Amygdala (tissue), 56 donors: ENCODE measurements at regions not wholly inside any gene's neighbourhood (a gene's known extent, or its start where the extent isn't known, plus 50 kb on each side); places are given as distances from the start of the nearest gene placed in this dataset.
"Not testable (repeated sequence)": the region's sequence is repeated elsewhere in the genome, so short reads cannot be mapped to it uniquely, and the experiment has no call there.

Experiments used
- DNase-seq, 56 donors: peaks; one replicate each; lab custom pipeline; 2025; lab: John Stamatoyannopoulos, UW

DNA sequence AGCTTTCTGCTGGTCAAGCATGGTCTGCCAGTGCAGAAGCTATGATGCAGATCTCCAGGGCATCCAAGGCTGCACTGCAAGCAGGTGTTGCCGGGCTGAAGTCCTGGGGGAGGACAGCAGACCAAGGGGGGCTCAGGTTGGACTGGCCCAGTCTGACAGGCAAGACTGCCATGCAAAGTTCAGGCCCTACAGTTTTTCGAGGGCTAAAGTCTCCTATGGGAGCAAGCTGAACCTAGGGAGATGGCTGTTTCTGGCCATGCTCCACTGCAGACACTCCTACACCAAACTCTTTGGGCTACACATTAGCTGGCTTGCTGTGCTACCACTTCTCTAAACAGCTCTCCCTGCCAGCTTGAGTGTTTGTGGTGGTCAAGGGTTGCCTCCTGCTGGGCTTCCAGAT lies 130.0 kb upstream of the SYNCRIP start:
- DNase-seq, result no peak

DNA sequence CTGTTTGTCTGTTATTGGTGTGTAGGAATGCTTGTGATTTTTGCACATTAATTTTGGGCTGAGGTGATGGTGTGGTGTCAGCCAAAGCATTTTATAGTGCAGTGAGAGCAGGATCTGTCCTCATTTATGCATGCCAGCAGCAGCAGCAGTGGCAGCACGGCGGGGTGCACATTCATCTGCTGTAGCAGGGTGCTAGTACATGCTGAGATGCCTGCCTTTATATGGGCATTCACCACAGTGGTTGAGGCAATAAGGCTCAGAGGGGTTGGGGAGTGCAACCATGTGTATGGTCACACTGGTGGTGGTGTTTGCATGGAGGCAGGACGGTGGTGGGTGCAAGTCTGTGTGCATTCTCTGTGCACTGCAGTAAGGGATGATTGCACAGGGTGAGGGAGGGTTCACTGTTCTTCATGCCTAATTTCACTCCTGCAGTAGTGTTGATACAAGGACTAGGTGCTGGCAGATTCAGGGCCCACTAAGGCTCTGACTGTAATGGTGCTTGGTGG lies 129.3 kb upstream of the SYNCRIP start:
- no peak for DNase-seq

DNA sequence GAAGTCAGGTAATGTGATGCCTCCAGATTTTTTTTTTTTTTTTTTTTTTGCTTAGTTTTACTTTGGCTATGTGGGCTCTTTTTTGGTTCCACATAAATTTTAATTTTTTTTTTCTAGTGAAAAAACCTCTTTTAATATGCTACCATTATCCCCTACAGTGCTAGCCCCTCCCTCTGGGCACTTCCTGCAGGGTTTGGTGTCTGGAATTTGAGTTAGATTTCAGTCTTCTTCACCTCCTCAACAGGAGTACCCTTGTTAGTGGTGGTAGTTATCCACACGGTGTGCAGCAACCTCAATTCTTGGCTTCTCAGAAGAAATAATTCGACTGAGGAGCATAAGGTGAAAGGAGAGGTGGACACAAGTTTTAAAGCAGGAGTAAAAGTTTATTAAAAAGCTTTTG lies 128.8 kb upstream of the SYNCRIP start:
- no peak for DNase-seq

DNA sequence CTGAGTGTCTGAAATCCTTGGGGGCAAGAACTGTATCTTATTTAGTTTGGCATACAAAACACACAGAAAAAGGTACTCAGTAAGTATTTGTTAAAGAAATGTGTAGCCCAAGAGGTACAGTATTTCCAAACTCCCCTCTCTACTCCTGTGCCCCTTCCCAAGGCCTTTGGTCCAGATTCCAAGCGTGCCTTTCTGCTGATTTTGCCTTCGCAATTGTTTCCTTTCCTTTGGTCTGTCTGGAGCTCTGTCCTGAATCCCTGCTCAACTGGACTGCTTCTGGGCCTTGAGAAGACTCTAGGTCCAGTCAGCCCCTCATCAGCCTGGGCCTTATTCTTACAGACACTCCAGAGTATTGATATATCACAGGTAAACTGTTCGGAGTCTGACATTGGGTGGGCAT lies 122.2 kb upstream of the SYNCRIP start:
- no peak for DNase-seq

DNA sequence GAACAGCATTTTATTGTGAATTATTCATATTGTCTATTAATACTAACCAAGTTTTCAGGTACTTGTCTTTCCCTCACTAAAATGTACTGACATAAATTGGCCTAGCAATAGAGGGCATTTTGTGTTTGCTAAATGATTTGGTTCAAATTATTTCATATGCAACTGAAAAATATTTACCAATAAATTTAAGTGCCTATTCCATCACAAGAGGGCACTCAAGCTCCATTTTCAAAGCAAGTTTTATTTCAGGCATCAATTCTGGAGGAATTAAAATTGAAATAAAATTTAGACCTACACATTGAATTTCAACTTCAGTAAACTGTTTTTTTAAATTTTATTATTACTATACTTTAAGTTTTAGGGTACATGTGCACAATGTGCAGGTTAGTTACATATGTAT lies 114.3 kb upstream of the SYNCRIP start:
- DNase-seq, result peak in 1 of 56 donors; percentile 2

DNA sequence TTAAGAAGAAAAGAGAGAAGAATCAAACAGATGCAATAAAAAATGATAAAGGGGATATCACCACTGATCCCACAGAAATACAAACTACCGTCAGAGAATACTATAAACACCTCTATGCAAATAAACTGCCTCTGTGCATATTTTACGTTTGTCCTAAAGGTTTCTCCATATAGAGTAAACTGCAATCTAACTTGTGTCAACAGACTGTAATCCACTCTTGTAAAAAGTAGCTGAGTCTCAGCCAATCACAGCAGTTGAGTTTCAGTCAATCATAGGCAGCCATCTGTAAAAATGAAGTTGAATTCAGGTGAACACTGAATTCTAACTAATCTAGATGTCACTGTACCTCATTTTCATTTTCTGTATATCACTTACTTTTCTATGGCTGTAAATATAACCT lies 112.2 kb upstream of the SYNCRIP start:
- no peak for DNase-seq

DNA sequence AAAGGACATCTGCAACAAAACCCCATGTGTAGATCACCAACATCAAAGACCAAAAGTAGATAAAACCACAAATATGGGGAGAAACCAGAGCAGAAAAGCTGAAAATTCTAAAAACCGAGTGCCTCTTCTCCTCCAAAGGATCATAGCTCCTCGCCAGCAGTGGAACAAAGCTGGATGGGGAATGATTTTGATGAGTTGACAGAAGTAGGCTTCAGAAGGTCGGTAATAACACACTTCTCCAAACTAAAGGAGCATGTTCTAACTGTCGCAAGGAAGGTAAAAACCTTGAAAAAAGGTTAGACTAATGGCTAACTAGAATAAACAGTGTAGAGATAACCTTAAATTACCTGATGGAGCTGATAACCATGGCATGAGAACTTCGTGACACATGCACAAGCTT lies 109.9 kb upstream of the SYNCRIP start:
- no peak for DNase-seq

DNA sequence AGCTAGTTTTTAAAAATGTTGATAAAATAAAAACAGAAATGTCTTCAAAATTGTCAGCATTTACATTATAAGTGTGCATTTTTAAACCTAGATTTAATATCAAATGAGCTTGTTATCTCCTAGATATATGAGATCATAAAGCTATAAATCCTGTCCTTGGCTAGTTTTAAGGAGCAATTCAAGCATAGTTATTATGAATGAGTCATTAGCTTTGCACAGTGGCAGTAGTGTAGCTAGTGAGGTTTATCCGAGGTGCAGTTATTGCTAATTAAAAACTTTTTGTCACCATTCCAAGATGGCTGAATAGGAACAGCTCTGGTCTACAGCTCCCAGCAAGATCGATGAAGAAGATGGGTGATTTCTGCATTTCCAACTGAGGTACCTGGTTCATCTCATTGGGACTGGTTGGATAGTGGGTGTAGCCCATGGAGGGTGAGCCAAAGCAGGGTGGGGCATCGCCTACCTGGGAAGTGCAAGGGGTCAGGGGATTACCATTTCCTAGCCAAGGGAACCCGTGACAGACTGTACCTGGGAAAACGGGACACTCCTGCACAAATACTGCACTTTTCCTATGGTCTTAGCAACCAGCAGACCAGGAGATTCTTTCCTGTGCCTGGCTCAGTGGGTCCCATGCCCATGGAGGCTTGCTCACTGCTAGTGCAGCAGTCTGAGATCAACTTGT lies 108.8 kb upstream of the SYNCRIP start:
- DNase-seq, result no peak

DNA sequence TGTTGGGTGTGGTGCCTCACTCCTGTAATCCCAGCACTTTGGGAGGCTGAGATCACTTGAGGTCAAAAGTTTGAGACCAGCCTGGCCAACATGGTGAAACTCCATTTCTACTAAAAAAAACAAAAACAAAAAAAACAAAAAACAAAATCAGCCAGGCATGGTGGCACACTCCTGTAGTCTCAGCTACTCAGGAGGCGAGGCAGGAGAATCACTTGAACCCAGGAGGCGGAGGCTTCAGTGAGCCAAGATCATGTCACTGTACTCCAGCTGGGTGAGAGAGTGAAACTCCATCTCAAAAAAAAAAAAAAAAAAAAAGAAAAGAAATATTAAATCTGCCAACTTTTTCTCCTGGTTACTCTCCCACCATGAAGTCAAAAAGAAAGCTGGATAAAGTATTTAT lies 107.5 kb upstream of the SYNCRIP start:
- DNase-seq, result not testable (repeated sequence)

DNA sequence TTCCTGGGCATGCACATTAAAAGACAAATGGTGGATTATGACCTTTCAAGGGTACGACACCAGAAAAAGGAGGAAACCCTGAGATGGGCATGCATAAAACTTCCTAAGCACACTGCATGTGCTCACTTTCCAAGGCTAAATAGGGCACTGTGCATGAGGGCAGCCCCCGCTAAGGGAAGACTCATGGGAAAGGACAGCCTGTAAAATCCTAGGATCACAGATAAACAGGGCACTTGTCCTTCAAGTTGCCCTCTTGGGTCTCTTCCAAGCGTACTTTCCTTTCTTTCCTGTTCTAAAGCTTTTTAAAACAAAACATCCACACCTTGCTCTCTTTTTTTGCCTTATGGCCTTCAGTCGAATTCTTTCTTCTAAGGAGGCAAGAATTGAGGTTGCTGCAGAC lies 106.5 kb upstream of the SYNCRIP start:
- DNase-seq, result no peak

DNA sequence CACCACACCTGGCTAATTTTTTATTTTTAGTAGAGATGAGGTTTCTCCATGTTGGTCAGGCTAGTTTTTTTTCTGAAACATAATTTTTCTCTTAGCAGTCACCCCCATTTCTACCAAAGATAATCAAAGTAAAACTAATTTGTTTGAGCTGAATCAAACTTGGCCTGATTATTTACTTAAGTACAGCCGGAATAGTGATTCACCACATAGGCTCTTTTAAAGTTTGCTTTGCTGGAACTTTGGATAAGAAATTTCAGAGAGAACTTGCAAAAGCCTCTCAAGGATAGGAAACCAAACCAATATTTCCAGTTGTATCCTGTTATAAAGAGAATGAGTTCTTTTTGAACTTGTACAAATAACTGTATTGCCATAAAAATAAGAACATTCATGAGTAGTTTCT lies 105.0 kb upstream of the SYNCRIP start:
- DNase-seq, result no peak

DNA sequence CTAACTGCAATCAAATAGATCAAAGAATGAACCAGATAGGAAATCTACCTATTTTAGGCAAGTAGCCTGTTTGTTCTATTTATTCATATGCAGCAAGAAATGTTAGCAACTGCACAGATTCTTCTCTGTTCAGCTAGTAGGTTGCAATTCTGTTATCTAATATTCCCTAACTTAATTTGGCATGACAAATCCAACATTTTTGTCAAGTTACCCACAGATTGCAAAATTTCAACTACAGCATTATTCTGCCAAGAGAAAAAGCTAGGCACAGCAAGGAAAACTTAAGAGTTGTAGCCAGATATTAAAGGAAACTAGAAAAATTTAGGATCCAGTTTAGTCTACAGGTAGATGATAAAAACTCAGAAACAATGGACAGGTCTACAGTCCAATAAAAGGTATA lies 104.4 kb upstream of the SYNCRIP start:
- DNase-seq, result no peak

DNA sequence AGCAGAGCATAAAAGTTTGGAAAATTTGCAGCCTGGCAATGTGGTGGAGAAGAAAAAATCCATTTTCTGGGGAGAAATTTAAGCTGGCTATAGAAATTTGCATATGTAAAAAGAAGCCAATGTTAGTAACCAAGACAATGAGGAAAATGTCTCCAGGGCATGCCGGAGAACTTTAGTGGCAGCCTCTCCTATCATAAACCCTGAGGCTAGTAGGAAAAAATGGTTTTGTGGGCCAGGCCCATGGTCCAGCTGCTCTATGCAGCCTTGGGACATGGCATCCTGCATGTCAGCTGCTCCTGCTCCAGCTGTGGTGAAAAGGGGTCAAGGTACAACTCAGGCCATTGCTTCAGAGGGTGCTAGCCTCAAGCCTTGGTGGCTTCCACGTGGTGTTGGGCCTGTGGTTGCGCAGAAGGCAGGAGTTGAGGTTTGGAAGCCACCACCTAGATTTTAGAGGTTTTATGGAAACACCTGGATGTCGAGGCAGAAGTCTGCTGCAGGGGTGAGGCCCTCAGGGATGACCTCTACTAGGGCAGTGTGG lies 101.8 kb upstream of the SYNCRIP start:
- DNase-seq, result no peak

DNA sequence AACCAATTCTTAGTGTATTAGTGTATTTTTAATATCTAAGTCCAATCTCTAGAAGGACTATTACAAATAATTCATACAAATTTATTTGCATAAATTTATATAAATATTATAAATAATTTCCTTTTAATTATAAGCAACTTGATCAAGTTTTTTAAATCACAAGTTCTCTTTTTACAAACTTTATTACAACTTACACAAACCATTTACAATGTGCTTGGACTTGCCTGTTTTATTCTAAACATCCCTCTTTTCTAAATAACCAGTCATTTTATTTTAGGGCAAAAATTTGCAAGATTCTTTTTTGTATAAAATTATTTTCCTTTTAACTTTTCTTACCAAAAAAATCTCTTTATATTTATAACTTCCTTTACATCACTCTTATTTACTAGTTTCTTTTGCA lies 83.5 kb upstream of the SYNCRIP start:
- DNase-seq, result no peak

DNA sequence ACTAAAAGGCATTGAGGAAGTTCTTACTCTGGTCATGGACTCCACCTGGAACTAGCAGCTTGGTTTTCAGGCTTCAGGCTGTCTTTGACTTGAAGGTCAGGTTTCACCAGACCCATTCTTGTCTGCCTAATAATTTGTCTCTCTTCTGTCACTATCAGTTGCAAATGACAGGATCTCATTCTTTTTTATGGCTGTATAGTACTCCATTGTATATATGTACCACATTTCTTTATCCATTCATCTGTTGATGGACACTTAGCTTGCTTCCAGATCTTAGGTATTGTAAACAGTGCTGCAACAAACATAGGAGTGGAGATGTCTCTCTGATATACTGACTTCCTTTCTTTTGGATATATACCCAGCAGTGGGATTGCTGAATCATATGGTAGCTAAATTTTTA lies 73.1 kb upstream of the SYNCRIP start:
- DNase-seq, result no peak

DNA sequence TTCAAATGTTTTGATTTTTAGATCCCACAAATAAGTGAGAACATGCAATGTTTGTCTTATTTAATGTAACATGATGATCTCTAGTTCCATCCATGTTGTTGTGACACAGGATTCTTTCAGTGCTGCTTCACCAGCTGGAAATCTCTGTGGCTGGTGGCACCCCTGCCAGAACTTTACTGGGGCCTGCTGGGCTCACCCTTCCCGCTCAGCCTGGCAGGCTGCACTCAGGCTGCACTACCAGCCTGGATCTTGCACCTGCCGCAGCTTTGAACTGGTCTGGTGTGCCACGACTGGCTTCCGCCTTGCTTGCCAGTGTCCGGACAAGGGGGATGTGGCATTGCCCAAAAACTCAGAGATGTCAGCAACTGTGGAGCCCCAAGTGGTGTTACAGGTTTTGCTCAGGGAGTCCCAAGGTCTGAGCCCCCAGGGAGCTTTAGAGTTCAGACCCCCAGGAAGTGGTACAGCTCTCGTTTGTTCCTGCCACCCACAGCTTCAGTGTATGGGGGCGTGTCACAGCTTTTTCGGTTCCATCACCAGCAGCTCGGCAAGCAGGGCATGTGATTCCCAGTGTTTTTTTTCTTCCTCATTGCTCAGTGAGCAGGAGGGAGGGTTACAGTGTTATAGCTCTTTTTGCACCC lies 72.3 kb upstream of the SYNCRIP start:
- DNase-seq, result no peak

DNA sequence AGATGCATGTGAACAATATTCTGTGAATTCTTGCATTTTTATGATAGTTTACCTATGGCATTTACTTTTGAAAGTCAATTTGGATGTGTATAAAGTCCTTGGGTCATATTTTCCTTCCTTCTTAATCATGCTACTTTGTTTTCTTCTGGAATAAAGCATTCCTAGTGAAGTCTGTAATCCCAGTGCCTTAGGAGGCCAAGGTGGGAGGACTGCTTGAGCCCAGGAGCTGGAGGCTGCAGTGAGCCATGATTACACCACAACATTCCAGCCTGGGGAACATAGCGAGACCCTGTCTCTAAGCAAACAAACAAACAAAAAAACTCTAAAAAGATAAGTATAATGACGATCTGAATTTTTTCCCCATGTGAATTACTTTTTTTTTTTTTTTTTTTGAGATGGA lies 69.7 kb upstream of the SYNCRIP start:
- DNase-seq, result no peak

DNA sequence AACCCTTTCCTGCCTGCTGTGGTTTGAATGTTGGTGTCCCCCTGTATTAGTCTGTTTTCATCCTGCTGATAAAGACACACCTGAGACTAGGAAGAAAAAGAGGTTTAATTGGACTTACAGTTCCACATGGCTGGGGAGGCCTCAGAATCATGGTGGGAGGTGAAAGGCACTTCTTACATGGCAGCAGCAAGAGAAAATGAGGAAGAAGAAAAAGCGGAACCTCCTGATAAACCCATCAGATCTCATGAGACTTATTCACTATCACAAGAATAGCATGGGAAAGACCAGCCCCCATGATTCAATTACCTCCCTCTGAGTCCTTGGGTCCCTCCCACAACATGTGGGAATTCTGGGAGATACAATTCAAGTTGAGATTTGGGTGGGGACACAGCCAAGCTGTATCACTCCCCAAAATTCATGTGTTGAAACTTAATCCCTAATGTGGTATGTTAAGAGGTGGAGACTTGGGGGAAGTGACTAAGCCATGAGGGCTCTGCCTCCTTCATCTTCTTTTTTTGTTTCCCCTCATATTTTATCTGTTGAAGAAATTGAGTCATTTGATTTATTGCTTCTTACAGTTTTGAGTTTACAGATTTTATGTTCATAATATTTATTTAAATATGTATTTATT lies 64.9 kb upstream of the SYNCRIP start:
- DNase-seq, result not testable (repeated sequence)

DNA sequence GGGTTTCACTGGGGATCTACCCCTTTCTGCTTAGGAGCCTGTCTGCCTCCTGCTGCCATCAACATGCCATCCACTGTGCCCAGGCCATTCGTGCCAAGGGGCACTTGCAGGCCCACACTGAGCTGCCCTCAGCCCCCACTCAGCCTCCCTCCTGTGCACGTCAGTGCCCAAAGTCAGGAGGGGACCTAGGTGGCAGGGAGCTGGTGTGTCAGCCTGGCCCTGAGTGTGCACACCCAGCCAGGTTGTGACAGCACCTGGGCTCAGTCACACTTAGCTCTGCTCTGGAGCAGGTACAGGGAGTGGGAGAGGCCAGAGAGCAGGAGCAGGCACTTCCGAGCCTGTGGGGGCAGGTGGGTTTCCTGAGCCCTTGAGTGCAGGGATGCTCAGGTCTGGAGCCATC lies 63.6 kb upstream of the SYNCRIP start:
- no peak for DNase-seq

DNA sequence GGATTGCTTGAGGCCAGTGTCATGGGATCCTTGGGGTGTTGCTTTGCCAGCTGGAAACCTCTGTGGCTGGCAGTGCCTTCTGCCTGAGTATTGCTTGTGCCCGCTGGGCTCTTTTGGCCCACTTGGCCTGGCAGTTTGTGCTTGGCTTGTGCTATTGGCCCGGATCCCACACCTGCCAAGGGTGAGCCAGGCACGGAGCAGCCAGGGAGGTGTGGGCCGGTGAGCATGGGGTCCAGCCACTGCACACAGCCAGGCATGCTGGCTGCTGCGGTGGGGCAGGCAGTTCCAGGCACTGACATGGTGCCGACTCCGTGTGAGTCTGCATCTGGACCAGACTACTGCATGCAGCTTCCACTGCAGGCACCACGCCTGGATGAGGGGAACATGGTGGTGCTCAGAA lies 62.5 kb upstream of the SYNCRIP start:
- DNase-seq, result no peak

DNA sequence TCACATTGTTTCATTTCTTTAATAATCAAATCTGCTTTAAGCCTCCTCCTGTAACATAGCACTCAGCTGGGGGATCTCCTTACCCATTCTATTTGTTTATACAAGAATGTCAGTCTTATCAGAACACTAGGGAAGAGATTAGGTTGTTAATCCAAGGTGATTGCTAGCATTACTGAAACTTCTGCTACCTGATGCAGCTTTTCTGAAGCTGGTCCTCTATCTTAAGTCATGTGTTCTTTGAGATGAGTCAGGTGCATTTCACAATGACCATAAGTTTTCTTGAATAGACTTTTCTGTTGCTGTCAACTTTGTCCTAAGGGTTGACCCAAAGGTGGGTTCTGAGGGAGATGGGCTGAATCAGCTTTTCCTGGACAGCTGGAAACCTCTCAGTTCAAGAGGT lies 60.7 kb upstream of the SYNCRIP start:
- DNase-seq, result no peak
